GM19455 (cell line): ENCODE measurements at regions not wholly inside any gene's neighbourhood (a gene's known extent, or its start where the extent isn't known, plus 50 kb on each side); places are given as distances from the start of the nearest gene placed in this dataset.
"Not testable (repeated sequence)": the region's sequence is repeated elsewhere in the genome, so short reads cannot be mapped to it uniquely, and the experiment has no call there.

ENCODE experiments used
- ATAC-seq: cut with Tn5 transposase; IDR thresholded peaks from one replicate; pipeline ENCODE4 v1.9.1; 2021; ENCODE audit not compliant: unreplicated experiment

DNA sequence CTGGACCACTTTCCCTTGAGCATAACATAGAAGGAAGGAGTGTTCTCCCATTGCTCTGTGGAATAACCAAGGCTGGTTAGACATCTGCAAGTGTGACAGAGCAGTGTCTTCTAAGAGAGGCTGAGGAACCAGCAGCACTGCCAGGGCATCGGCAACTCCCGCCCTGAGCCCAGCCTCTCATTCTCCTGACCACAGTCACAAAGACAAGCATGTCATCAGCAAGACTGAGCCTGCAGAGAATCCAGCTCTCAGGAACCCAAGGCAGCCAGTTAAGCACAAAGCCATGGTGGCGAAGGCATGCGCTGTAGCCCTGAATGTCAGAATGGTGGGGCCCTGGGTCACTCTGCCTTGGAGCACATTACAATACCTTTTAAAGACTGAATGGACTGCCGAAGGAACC lies 253.9 kb downstream of the AGTPBP1 start:
- ATAC-seq = no peak

- no peak for ATAC-seq
Observed at GRCh38 chr9:85484235-85484634, 257.5 kb downstream of the AGTPBP1 start.

- no peak for ATAC-seq
Observed at GRCh38 chr9:85483208-85483607, 258.5 kb downstream of the AGTPBP1 start.

- no peak for ATAC-seq
Observed at GRCh38 chr9:85479305-85479704, 262.4 kb downstream of the AGTPBP1 start.

GRCh38 chr9:85478847-85479246 lies 262.9 kb downstream of the AGTPBP1 start:
- no peak for ATAC-seq

DNA sequence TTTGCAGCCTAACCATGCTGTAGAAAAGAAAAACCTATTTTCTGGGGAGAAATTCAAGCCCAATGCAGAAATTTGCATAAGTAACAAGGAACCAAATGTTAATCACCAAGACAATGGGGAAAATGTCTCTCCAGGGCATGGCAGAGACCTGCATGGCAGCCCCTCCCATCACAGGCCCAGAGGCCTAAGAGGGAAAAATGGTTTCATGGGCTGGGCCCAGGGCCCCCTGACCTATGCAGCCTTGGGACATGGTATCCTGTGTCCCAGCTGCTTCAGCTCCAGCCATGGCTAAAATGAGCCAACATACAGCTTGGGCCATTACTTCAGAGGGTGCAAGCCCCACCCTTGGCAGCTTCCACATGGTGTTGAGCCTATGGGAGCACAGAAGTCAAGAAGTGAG lies 266.9 kb downstream of the AGTPBP1 start:
- not testable (repeated sequence) for ATAC-seq

GRCh38 chr9:85471791-85472190 lies 270.0 kb downstream of the AGTPBP1 start:
- ATAC-seq = no peak

DNA sequence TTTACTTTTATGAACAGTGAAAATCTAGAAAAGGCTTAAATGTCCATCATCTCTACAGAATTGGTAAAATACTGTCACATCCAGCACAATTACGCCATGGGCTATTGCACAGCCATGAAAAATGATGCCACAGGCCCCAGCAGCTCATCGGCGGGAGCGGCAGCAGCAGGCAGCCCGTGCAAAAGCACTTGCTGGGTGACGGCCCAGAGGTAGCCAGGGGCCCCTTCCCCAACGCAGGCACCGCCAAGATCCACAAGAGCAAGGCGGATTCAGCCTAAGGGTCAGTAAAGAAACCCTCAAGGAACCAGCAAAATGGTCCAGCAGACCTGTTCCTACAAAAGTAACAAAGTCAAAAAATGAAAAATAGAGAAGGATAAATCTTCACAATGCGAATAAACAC lies 272.7 kb downstream of the AGTPBP1 start:
- ATAC-seq = no peak

DNA sequence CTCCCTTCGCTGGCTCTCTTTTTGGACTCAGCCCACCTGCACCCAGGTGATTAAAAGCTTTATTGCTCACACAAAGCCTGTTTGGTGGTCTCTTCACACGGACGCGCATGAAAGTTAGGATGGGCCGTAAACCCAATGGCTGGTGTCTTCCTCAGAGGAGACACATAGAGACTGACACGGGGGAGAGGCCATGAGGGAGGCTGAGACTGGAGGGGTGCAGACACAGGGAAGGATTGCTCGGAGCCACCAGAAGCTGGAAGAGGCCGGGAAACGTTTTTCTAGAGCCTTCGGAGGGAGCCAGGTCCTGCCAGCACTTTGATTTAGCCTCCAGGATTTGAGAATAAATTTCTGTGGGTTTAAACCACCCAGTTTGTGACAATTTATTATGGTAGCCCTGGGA lies 274.9 kb downstream of the AGTPBP1 start:
- ATAC-seq = no peak

DNA sequence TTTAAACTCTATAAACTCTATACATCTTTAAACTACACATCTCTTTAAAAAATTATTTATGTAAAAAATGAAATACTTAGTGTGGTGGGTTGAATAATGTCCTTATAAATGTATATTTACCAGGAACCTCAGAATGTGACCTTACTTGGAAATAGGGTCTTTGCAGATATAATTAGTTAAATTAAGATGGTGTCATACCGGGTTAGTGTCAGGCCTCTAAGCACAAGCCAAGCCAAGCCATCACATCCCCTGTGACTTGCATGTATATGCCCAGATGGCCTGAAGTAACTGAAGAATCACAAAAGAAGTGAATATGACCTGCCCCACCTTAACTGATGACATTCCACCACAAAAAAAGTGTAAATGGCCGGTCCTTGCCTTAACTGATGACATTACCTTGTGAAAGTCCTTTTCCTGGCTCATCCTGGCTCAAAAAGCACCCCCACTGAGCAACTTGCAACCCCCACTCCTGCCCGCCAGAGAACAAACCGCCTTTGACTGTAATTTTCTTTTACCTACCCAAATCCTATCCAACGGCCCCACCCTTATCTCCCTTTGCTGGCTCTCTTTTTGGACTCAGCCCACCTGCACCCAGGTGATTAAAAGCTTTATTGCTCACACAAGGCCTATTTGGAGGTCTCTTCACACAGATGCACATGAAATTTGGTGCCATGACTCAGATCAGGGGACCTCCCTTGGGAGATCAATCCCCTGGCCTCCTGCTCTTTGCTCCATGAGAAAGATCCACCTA lies 283.5 kb downstream of the AGTPBP1 start:
- not testable (repeated sequence) for ATAC-seq

DNA sequence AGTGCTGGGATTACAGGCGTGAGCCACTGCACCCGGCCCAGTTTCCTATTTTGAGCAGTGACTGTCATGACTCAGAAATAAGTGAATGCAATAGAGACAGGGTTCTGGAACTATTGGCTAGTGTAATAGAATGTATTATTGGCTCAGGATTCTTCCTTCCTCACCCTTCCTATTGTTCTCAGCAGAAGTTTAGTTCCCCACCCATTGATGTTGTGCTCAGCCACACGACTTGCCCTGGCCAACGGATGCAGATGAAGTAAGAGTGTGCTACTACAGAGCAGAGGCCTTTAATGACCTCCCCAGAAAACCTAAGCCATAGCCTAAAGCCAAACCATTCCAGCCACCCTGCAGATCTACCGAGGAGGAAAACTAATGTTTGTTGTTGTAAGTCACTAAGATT lies 287.9 kb downstream of the AGTPBP1 start:
- no peak for ATAC-seq

DNA sequence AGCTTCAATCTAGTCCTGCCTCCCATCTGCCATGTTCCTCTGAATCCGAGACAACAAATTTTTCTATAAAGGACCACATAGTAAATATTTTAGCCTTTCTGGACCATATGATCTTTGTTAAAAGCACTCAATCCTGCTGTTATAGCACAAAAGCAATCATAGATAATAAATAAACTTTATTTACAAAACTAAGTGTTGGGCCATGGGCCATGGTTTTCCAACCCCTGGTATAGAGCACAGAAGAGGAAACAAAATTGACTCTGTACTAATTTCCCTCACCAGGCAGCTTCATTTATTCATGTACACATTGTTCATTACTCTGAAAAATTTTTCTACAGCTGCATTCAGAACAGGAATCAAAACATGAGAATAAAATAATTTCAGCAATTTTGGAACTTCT lies 288.9 kb downstream of the AGTPBP1 start:
- no peak for ATAC-seq

DNA sequence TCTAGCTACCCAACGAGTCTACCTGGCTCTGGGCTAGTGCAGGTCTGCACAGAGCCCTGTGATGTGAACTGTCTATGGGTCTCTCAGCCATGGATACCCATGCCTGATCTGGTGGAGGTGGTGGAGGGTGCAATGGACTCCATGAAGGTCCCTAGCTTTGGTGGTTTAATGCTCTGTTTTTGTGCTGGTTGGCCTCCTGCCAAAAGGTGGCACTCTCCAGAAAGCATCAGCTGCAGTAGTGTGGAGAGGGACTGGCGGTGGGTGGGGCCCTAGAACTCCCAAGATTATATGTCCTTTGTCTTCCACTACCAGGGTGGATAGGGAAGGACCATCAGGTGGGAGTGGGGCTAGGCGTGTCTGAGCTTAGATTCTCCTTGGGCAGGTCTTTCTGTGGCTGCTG lies 290.1 kb downstream of the AGTPBP1 start:
- no peak for ATAC-seq

- no peak for ATAC-seq
Observed at GRCh38 chr9:85445887-85446286, 295.9 kb downstream of the AGTPBP1 start.

DNA sequence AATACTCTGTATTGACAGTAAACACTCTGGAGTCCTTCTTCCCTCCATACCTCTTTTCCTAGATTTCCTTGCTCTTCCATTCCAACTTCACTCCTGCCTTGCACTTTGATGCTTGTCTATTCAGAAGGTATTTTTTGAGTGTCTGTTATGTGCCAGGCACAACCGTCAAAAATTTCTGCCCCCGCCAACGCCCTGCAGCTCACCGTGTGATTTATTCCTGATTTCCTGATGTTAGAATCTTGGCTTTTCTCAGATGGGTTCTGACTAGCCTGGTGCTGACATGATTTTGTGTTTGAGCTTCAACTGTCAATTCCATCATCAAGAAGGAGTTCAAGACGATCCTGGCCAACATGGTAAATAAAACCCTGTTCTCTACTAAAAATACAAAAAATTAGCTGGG lies 297.5 kb downstream of the AGTPBP1 start:
- ATAC-seq = no peak

GRCh38 chr9:85443190-85443598 lies 298.6 kb downstream of the AGTPBP1 start:
- peak; percentile 68 for ATAC-seq

- ATAC-seq = no peak
Observed at GRCh38 chr9:85439791-85440190, 302.0 kb downstream of the AGTPBP1 start.

GRCh38 chr9:85433956-85434355 lies 307.8 kb downstream of the AGTPBP1 start:
- not testable (repeated sequence) for ATAC-seq

- ATAC-seq = not testable (repeated sequence)
Observed at GRCh38 chr9:85433551-85433950, 308.2 kb downstream of the AGTPBP1 start.

- no peak for ATAC-seq
Observed at GRCh38 chr9:85433046-85433445, 308.7 kb downstream of the AGTPBP1 start.

DNA sequence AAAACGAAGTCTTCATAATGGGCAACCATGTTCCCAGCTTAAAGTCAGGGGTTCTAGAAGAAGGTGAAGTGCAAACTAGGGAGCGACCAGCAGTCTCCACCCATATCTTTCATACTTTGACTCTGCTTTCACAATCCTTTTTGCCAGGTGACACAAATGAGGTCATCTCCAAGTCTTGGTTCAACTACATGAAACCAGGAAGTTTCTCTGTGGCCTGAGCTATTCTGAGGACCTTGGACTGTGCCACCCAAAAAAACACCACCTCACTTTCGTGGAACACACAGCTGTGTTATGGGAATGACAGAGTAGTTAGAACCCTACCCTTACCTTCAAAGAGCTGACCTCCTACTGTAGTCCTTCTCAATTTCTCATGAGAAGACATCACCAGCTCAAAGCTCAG lies 309.2 kb downstream of the AGTPBP1 start:
- ATAC-seq = no peak

- no peak for ATAC-seq
Observed at GRCh38 chr9:85431339-85432102, 310.2 kb downstream of the AGTPBP1 start.
